T-helper 1 cell (primary cell): ENCODE measurements at regions not wholly inside any gene's neighbourhood (a gene's known extent, or its start where the extent isn't known, plus 50 kb on each side); places are given as distances from the start of the nearest gene placed in this dataset.
"Not testable (repeated sequence)": the region's sequence is repeated elsewhere in the genome, so short reads cannot be mapped to it uniquely, and the experiment has no call there.

ENCODE experiments used
- DNase-seq, 5 donors: peaks; one replicate each; pipeline ENCODE4 v3.0.0-alpha.2; 2012 to 2020

GRCh38 chr15:32342772-32343199 is 60.3 kb downstream of the GOLGA8K start:
- DNase-seq: peak in 1 of 5 donors; percentile 3

DNA sequence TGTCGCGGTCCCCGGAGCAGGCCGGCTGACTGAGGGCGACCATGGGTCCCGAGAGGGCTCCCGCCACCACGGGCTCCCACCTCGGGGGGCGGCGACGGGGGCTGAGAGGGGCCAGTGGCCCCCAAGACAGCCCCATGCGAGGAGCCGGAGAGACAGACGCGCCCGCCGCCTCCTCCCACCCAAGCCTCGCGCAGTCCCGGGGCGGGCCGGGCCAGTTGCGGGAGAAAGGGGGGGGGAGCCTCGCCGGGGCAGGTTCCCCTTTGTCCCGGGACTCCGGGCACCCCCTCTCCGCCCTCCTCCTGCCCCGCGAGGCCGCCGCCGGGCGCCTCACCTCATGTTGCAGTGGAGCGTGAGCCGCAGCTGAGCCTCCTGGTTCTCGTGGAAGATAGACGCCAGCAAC is 60.8 kb downstream of the GOLGA8K start:
- peak in 1 of 5 donors; percentile 5 for DNase-seq

GRCh38 chr15:32341530-32341929 is 61.6 kb downstream of the GOLGA8K start:
- not testable (repeated sequence) for DNase-seq

DNA sequence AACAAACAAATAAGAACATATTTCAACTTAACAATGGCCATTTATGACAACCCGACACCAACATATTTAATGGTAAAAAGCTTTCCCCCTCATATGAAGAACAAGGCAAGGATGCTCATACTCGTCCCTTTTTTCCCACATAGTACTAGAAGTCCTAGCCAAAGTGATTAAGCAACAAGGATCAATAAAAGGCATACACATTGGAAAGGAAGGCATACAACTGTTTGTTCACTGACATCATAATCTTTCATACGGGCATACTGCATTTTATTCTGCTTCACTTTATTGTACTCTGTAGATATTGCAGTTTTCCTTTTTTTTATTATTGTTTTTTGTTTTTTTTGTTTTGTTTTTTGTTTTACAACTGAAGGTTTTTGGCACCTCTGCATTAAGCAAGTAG is 66.3 kb downstream of the GOLGA8K start:
- DNase-seq: not testable (repeated sequence)

DNA sequence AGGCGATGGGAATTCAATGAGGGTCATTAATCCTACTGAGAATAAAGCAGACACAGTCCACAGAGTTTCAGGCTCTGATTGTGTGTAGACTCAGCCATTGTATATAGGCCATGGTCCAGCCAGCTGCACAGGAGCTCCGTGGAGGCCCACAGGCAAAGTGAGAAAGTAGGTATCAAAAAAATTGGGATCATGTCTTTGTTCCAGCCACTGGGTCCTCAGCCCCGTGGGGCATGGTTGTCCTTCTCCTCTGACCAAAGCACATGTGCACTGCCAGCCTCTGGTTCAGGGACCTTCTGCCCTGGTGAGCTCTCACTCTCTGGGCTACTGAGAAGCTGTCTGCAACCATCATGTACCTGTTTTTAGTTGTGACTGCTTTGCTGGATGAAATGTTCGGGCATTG is 79.7 kb downstream of the GOLGA8K start:
- DNase-seq: not testable (repeated sequence)

- DNase-seq: not testable (repeated sequence)
Observed at GRCh38 chr15:32319247-32319646, 83.8 kb downstream of the GOLGA8K start.

DNA sequence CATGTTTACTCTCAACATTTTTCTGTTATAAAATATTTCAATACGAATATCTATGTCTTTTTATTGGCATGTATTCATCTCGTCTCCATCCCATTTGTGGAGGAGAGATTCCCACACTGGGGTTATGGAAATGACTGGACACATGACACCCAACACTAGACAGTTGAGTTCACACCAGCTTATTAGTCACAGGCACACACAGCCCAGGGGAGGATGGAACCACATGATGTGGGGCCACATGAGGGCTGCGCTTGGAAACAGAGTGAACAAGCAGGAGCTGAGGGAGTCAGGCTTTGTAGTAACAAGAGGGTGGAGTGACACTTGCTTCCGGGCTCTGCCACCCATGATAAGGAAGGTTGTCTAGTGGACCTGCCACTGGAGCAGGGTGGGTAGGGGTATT is 86.6 kb downstream of the GOLGA8K start:
- not testable (repeated sequence) for DNase-seq

GRCh38 chr15:32315079-32315939 is 87.8 kb downstream of the GOLGA8K start:
- not testable (repeated sequence) for DNase-seq

DNA sequence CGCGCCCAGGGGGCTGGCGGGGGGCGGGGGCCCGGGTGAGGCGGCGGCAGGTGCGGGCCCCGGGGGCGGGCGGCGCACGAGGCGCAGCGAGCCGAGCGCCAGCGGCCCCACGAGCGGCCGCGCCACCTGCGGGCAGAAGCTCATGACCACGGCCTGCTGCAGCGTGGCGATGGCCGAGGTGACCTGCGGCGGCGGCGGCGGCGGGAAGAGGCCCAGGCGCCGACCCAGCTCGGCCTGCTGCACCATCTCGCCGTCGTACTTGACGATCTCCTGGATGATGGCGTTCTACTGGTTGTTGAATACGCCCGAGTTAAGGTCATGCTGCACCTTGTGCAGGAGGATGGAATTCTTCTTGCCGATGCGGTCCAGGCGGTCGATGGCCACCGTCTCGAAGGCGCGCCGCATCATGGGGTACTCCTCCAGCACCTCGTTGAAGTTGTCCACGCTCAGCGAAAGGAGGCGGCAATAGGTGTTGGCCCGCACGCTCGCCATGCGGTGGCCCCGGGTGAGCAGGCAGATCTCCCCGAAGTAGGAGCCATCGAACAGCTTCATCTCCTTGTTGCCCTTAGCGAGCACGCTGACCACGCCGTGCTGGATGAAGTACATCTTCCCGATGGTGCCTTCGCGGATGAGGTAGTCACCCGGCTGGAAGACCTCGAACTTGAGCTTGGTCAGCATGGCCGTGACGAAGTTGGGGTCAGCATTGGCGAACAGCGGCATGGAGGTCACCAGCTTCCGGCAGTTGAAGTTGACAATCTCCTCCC is 89.5 kb downstream of the GOLGA8K start:
- DNase-seq: not testable (repeated sequence)

DNA sequence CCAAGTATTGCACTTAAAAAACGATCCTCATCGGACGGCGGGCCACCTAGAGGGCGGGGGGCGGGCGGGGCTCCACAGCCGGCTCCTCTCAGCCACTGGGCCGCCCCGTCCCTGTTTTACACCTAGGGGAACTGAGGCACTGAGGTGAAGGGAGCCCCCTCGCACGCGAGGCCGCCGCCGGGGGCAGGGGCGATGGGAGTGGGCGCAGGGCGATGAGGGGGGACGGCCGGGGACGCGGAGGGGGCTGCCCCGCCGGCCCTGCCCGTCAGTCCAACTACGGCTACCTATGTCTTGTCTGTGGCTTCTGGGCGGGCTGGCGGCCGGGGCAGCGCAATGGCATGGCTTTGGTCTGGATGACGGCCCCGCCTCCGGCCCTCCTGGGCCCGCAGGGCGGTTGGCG is 90.4 kb downstream of the GOLGA8K start:
- not testable (repeated sequence) for DNase-seq

DNA sequence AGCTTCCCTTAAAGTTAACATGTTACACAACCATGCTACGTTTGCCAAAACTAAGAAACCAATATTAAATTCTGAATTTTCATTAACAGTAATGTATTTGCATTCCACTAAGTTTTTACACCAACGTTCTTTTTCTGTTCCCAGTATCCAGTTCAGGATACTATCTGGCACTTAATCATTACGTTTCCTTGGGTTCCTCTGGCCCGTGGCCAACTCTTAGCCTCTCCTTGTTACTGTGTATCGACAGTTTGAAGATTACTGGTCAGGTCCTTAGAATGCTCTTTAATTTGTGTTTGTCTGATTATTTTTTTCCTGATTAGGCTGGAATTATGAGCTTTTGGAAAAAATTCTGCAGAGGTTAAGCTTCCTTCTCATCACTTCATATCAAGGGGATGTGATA is 95.5 kb downstream of the GOLGA8K start:
- not testable (repeated sequence) for DNase-seq

GRCh38 chr15:32276200-32276830 is 126.8 kb downstream of the GOLGA8K start:
- peak in 1 of 5 donors; percentile 1 for DNase-seq

DNA sequence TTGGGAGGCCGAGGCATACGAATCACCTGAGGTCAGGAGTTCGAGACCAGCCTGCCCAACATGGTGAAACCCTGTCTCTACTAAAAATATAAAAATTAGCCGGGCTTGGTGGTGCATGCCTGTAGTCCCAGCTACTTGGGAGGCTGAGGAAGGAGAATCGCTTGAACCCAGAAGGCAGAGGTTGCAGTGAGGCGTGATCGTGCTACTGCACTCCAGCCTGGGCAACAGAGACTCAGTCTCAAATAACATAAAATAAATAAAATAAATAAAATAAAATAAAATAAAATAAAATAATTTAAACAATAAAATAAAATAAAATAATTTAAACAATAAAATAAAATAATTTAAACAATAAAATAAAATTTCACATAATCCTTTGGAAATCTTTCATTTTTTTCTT is 149.1 kb downstream of the GOLGA8K start:
- DNase-seq: not testable (repeated sequence)

GRCh38 chr15:32249207-32249606 is 153.9 kb downstream of the GOLGA8K start:
- not testable (repeated sequence) for DNase-seq

DNA sequence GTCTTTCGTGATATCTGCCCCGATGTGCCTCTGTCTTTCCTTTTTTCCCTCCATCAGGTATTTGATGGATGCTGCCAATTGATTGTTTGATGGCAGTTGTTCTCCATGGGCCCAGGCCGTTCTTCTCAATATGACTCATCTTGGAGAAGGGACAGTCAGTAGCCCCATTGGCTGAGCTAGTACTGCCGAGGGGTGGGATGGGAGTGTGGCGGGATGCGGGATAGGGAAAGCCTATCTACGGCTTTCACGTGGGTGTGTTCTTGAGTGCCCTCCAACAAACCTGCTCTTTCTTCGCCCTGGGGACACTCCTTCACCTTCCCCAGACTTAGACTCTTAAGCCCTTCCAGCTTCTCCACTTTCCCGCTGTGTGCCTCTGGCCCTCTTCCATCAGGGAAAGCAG is 159.4 kb downstream of the GOLGA8K start:
- not testable (repeated sequence) for DNase-seq

DNA sequence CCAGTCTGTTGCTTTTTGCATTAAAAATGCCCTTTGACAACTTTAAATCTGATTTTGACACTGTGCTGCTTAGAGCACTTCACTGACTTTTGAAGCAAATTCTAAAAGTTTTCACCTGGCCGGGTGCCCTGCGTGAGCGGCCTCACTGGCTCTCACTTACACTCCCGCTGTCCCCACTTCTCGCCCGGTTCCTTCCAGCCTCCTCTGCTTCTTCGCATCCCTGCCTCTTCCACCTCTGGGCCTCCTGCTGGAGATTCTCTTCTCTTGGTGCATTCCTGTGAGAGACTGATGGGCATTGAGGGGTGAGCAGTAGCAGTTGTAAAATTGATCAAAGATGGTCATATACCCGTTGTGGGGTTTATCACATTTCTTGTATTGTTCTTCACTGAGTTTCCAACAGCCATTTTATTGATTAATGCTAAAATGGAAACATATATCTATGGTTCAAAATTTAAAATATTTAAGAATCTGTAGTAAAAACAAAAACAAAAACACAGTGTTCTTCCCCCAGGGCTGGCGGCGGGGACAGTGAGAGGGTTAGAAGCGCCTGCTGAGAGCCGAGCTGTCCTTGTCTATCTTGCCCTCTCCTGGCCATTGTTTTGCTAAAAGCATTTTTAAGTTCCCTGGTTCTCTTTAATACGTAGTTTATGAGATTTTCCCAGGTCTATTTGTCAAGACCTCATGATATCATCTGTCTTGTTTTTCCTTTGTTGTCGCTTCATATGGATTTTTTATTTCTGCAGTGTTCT is 160.1 kb downstream of the GOLGA8K start:
- not testable (repeated sequence) for DNase-seq

- not testable (repeated sequence) for DNase-seq
Observed at GRCh38 chr15:32227410-32228114, 175.5 kb downstream of the GOLGA8K start.

DNA sequence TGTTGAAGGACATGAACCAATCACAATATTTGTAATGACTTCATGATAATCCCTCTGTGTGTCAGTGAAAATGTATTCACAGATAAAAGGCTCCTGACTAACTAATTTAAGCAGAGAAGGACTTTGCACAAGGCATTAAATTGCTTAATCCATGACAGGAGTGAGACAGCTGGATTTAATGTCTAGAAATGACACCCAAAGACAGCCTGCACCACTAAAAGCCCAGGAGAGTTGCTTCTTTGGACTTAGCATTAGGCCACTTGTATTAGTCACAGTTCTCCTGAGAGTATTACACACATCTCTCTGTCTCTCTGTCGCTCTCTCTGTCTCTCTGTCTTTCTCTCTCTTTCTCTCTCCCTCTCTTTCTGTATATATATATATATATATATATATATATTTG is 180.4 kb downstream of the GOLGA8K start:
- DNase-seq: no peak
